ENCODE measurements at regions not wholly inside any gene's neighbourhood (a gene's known extent, or its start where the extent isn't known, plus 50 kb on each side); places are given as distances from the start of the nearest gene placed in this dataset.

DNA sequence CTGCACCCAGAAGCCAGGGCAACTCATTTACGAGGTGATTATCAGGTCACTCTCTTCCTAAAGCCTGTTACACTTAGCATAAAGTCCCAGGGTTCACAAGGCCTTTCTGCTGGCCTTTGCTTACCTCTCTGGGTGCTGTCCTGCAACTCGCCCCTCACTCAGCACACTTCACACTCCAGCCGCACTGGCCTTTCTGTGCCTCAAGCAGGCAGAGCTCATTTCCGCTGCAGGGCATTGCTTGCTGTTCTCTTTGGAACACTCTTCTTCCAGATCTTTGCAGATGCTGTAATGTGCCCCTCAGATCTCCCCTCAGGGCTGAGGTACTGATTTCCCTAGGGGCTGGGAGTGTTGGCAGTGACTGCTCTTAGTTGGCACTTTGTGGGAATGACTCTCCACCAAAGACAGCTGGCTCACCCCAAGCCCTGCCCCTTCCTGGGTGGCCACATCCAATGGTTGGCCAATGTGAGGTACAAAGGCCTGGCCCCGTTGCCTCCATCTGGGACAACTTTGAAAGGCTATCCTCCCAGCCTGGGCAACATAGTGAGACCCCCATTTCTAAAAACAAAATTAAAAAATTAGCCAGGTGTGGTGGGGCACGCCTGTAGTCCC is 50.8 kb upstream of the SSBP3 start:
- no peak for DNase-seq (ENCODE audit: insufficient read length)
- no peak for TF ChIP-seq POLR2A (IDR thresholded peaks at IDR 0.05; ENCODE audit: low read depth, low read length)
- no peak for TF ChIP-seq TAF1 (IDR thresholded peaks at IDR 0.05; ENCODE audit: borderline replicate concordance, low read depth, low read length)
- no peak for TF ChIP-seq POLR2AphosphoS5 (IDR thresholded peaks at IDR 0.05; ENCODE audit: low read depth, low read length)
- no peak for FAIRE-seq

DNA sequence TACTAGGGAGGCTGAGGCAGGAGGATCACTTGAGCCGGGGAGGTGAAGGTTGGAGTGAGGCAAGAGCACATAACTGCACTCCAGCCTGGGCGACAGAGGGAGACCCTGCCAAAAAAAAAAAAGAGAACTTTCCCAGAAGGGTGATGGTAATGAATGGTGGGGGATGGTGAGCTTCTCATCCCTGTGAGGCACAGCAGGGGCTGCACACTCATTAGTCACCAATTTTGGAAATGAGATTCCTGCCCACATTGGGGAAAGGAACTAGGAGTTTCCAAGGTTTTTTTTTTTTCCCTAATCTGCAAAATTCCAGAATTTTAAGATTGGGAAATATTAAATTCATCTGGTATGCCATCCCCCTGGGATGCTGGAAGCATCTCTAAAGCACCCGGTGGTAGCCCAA is 50.2 kb upstream of the SSBP3 start:
- DNase-seq (ENCODE audit: insufficient read length) = no peak
- FAIRE-seq = no peak
- TF ChIP-seq POLR2A (IDR thresholded peaks at IDR 0.05; ENCODE audit: low read depth, low read length) = no peak
- no peak for TF ChIP-seq POLR2AphosphoS5 (IDR thresholded peaks at IDR 0.05; ENCODE audit: low read depth, low read length)
- no peak for TF ChIP-seq TAF1 (IDR thresholded peaks at IDR 0.05; ENCODE audit: borderline replicate concordance, low read depth, low read length)

Data from GM12892 (cell line).